ENCODE measurements at regions not wholly inside any gene's neighbourhood (a gene's known extent, or its start where the extent isn't known, plus 50 kb on each side); places are given as distances from the start of the nearest gene placed in this dataset.

DNA sequence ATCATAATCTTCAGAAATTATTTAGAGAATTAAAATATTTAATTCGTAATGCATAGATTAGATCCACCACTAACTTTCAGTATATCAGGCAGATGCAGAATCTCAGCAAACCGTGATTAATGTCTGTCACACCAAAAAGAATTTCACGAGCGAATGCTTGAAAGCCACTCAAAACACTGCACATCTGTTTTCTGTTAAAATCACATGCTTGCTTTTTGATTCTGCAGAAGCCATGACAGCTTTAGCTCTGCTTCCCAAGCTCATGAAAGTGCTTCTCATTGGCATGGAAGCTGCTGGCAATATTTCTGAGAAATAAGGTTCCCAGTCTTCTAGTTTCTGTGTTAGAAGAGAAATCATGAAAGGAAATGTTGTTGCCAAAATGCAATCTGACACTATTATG, 837.8 kb upstream of the LRRN3 start:
- TF ChIP-seq, protein P1, sequence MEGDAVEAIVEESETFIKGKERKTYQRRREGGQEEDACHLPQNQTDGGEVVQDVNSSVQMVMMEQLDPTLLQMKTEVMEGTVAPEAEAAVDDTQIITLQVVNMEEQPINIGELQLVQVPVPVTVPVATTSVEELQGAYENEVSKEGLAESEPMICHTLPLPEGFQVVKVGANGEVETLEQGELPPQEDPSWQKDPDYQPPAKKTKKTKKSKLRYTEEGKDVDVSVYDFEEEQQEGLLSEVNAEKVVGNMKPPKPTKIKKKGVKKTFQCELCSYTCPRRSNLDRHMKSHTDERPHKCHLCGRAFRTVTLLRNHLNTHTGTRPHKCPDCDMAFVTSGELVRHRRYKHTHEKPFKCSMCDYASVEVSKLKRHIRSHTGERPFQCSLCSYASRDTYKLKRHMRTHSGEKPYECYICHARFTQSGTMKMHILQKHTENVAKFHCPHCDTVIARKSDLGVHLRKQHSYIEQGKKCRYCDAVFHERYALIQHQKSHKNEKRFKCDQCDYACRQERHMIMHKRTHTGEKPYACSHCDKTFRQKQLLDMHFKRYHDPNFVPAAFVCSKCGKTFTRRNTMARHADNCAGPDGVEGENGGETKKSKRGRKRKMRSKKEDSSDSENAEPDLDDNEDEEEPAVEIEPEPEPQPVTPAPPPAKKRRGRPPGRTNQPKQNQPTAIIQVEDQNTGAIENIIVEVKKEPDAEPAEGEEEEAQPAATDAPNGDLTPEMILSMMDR (IDR thresholded peaks at IDR 0.05) = no peak
- DNase-seq (ENCODE audit: low spot score) = no peak
- no peak overlapping the region for H3K4me3 ChIP-seq
- H3K27ac ChIP-seq = no peak overlapping the region

- no peak for DNase-seq (ENCODE audit: low spot score)
- TF ChIP-seq, protein P1 (IDR thresholded peaks at IDR 0.05) = no peak
- no peak overlapping the region for H3K4me3 ChIP-seq
- H3K27ac ChIP-seq = no peak overlapping the region
Measured at GRCh38 chr7:110257673-110258072, 833.3 kb upstream of the LRRN3 start.

- H3K4me3 ChIP-seq = no peak overlapping the region
- no peak for DNase-seq (ENCODE audit: low spot score)
- TF ChIP-seq, protein P1 (IDR thresholded peaks at IDR 0.05) = no peak
- H3K27ac ChIP-seq = no peak overlapping the region
Measured at GRCh38 chr7:110262251-110262650, 828.7 kb upstream of the LRRN3 start.

DNA sequence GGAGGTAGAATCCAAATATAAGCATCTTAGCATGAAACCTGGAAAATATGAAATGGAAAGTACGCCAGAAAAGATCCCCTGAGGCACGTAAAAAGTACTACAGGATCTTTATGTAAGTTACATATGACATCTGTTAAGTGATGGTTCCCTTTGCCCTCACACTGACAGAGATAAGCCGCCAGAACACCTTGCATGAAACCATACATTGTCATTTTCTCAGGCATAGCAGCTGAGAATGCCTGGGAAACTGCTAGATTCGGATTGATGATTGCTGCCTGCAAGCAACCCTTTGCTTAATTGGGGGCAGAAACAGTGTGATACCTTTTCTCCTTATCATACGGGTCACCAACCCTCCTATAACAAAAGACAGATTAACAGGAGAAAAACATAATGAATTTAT, 826.6 kb upstream of the LRRN3 start:
- Histone ChIP-seq H3K4me3 (no peak overlapping the region), H3K27ac (no peak overlapping the region)
- DNase-seq (ENCODE audit: low spot score) = no peak
- TF ChIP-seq, protein P1 (IDR thresholded peaks at IDR 0.05) = no peak

DNA sequence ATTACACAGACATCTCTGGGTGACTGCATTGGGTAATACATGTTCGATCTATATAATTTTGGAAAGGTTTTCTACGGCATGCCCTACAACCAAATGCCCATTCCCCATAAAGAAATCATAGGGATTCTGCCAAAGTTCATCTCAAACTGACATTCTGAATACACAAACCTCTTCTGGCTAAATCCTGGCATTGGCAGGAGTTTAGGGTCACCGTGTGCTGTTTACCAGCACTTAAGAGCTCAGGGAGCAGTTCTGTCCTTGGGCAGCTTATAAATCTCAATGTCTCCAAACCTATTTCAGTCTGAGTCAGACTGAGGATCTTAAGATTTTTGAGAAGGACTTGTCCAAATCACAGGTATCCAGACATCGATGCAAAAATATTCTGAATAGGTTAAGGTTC, 809.6 kb upstream of the LRRN3 start:
- TF ChIP-seq, protein P1 (IDR thresholded peaks at IDR 0.05) = no peak
- Histone ChIP-seq H3K4me3 (no peak overlapping the region), H3K27ac (no peak overlapping the region)
- no peak for DNase-seq (ENCODE audit: low spot score)

- no peak for DNase-seq (ENCODE audit: low spot score)
- TF ChIP-seq, protein P1 (IDR thresholded peaks at IDR 0.05) = no peak
- no peak overlapping the region for H3K27ac ChIP-seq
- H3K4me3 ChIP-seq = no peak overlapping the region
Measured at GRCh38 chr7:110283056-110283455, 807.9 kb upstream of the LRRN3 start.

GRCh38 chr7:110291430-110291829, 799.5 kb upstream of the LRRN3 start:
- TF ChIP-seq, protein P1 (IDR thresholded peaks at IDR 0.05) = no peak
- Histone ChIP-seq H3K27ac (no peak overlapping the region), H3K4me3 (no peak overlapping the region)
- no peak for DNase-seq (ENCODE audit: low spot score)
